HG02642 (cell line): ENCODE measurements at regions not wholly inside any gene's neighbourhood (a gene's known extent, or its start where the extent isn't known, plus 50 kb on each side); places are given as distances from the start of the nearest gene placed in this dataset.

ENCODE experiments used
- ATAC-seq: cut with Tn5 transposase; IDR thresholded peaks from one replicate; pipeline ENCODE4 v1.9.1; 2021; ENCODE audit warnings: mild to moderate bottlenecking; ENCODE audit not compliant: unreplicated experiment, poor library complexity

DNA sequence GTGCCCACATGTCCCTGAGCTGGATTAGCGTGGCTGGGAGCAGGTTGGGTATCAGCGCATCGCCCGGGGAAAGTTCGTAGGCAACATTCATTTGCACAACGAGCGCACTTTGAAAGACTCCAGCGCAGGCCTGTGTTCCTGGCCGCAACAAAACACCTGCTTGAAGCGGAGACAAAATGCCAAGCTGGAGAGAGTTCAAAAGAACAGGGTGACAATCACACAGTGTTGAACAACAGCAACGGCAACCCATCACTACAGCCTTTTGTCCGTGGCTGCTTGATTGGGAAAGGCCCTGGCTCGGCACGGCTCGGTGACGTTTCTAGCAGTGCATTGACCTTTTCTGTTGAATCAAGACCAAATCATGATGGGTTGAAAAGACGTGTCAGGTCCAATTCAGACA lies 336.3 kb downstream of the IRX1 start:
- ATAC-seq: no peak

DNA sequence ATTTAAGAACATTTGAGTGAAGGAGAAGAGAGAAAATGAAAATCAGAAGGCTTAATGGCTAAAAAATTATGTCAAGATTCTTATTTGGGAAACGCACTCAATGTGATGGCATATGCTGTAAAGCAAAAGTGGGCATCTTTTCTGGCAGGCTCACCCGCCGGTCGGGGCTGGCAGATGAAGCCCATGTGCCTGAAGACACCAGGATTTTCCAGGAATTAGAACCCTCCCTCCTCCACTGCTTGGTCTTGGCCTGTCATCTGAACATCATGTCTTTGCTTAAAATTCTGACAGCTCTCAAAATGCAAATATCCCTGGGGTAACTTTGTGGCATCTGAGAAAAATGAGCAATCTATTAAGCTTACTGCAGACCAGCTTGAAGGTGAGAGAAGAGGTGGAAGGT lies 337.9 kb downstream of the IRX1 start:
- ATAC-seq: no peak

DNA sequence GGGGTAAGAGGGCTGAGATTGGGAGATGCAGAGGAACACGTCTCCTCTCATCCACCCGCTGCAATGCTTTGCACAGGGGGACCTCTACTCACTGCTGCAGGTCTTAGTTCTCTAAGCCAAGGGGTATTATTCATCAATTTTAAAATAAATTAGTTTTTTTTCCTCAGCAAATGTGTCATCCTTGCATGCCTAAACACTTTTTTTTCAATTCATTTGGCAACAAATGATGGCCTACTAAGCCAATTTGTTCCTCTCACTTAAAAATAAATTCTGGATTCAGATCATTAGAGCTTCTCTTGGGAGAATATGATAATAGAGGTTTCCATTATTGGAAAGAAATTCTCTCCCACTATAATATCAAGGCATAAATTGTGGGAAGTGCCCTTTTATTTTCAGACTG lies 338.3 kb downstream of the IRX1 start:
- no peak for ATAC-seq

DNA sequence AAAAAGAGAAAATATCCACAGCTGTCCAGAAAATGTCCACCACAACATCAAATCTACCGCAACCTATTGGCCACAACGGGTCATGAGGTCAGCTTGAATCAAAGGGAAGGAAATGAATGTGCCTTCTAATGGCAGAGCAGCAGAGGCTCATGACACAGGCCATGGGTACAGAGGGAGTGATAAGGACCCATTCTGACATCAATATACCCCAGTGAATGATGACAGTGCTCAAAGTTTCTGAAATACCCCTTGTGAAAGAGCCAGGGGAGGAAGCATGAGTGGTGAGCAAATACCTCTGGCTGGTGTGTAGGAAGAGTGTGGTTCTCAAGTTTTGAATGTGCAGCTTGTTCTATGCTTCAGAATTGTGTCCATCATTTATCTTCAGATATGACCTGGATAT lies 348.2 kb downstream of the IRX1 start:
- no peak for ATAC-seq

DNA sequence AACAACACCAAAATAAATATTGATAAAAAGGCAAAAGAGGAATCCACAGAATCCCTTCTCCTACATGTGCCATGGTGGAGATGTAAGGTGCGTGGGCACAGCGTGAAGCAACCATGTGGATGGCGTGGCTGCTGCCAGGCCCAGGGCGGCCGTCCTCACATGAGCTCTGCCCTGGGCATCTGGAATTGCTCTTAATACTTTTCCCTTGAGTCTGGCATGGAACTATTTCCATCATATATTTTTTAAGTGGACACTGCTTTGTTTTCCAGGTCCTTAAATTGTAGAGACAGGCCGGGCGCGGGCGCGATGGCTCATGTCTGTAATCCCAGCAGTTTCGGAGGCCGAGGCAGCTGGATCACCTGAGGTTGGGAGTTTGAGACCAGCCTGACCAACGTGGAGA lies 349.3 kb downstream of the IRX1 start:
- ATAC-seq: no peak

DNA sequence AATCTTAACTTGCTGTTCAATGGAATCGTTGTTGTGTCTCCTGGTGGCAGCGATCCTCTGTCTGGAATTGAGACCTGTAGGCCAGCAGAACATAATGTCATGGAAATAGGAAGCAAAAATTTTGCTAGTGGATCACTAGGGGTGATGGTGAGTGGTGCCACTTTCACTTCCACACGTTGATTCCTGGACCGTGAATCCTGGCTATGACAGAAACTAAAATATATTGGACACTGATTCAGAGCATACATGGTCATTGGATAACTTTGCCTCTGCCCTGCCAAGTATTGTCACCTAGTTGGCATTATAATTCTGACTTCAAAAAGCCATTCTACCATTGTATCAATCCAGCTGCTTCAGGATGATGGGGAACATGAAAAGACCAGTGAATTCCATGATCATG lies 353.2 kb downstream of the IRX1 start:
- no peak for ATAC-seq

DNA sequence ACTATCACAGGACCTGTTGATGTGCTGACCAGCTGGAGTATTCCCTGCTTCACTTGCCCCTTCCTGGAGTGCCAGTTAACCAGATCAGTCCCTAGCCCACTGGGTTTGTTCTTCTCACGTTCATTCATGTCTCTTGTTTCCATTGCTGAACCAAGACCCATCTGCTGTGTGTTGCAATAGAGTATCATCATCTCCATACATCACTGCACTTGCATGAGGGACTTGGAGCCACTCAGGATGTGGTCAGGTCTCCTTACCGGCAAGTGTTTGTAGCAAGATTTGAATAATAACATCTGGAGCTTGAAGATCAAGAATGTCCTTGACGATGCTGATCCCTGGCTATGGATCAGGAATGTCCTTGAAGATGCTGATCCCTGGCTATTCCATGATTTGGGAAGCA lies 358.6 kb downstream of the IRX1 start:
- no peak for ATAC-seq

DNA sequence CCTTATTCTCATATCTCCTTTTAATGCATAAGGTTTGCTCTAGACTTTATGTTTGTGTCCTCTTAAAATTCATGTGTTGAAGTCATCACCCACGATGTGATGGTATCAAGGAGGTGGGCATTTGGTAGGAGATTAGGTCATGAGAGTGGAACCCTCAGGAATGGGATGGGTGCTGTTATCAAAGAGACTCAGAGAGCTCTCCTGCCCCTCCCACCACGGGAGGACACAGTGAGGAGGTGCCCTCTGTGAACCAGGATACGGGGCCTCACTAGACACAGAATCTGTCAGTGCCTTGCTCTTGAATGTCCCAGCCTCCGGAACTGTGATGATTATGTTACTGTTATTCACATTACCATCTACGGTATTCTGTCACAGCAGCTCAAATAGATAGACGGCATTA lies 359.0 kb downstream of the IRX1 start:
- ATAC-seq: no peak

DNA sequence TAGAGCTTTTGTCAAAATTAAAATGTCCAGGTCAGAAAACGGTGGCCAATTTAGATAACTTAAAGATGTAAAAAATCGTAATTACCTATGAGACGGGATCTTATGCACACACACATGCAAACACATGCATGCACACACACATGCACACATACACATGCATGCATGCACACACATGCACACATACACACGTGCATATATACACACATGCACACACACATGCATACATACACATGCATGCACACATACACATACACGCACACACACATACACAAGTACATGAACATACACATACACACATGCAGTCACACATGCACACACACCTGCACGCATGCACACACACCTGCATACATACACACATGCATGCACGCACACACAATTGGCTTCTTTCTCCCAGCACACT lies 362.0 kb downstream of the IRX1 start:
- ATAC-seq: no peak

DNA sequence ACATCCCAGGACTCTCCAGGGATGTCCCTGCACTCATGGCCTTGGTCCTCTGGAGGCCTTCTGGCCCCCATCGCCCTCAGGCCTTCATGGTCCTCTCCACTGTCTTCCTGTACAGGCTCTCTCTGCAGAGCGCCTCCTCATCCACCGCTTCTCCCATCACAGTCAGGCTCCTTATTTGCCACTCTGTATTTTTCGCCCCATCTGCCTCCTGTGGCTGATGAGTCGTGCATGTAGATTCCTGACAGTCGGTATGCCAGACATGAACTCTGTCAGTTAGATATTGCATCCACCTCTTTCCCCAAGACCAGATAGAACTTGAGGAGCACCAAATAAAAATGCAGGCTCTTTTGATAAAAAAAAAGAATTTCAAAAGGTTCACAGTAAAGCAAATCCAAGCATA lies 362.8 kb downstream of the IRX1 start:
- ATAC-seq: no peak

DNA sequence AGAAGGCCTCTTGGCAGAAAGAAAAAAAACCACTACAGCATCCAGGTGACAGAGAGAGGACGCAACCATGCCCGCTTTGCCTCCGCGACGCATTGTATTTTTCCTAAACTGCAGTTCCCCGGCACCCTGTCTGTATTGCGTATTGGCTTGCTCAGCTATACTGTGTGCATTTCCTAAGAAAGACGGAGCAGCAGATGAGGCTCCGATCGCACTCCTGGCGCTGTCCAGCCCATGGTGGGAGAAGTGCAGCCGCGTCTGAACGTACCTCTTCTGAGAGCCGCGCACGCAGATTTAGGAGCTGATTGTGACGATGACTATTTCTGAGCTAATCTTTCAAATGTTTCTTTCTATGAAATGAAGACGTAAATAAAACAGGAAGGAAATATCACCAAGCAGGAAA lies 366.5 kb downstream of the IRX1 start:
- ATAC-seq: no peak

DNA sequence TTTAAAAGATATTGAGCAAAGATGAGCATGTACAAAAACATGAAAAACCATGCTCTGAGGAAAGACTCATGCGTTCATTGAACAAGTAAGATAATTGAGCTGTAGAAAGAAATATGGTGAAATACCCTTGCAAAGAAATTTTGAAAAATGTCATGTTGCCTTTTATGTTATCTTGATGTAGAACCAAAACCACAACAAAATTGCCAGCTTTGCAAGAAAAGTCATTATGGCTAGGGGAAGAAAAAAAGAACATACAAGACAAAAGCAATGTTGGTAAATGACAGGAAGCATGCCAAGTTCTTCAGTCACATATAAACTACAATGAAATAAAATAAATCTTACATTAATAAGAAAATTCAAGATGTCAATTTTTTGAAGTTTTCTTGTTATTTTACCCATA lies 368.0 kb downstream of the IRX1 start:
- ATAC-seq: no peak

DNA sequence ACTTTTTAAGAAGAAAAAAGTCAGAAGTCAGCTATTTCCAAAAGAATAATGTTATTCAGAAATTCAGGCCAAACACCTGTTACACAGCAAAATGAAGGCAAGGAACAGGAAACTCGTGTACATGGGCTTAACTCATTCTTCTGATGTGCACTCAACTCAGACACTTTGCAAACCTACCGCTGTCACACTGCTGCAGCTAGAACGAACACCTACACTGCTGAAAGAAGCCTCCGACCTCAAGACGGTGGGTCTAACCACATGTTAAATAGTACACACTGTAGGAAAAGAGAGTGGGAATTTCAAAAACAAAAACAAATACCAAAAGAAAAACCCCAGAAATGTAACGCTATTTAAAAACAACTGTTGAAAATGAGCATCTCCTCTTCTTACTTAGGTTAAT lies 384.5 kb downstream of the IRX1 start:
- no peak for ATAC-seq

DNA sequence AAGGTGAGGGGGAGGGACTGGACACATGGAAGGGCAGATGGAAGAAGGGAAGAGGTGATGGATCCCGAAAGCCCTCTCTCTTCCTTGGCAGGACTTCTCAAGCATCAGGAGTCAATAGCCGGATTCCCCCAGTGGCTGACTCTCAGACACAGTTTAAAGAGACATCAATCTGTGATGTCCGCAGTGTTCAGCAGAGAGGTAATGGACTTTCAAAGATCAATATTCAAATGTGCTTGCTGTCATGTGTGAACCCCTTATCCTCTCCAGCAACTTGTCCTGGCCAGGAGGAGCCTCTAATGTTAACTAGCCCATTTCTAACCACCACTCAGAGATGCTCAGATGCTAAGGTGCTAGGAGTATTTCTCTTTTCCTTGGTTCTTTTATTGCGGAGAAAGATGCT lies 392.2 kb downstream of the IRX1 start:
- no peak for ATAC-seq

DNA sequence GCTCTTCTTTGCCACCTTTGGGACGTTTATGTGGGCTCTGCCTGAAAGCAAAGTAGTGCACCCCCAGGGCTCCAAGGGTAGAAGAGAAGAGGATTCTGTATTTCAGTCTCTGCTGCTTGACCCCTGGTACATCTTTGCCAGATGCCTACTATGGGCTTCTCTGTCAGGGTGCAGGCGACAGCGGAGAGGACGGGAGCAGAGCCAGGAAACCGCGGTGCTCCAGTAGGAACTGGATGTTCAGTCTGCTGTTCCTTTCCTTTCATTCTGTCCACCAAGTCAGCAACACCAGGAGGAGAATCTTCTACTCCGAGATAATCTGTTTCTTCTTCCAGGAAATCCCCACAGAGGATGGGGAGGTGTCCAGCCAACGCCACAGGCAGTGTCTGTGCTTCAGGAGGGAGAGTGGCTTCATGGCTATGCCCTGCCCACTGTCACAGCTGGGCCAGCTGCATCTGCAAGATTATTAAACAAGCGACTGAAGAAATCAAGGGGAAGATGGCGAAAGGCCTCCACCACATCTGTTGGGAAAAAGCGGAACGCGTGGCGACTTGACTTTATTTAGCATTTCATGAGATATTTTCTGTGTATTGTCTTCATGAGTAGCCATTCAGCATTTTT lies 398.3 kb downstream of the IRX1 start:
- ATAC-seq: no peak

DNA sequence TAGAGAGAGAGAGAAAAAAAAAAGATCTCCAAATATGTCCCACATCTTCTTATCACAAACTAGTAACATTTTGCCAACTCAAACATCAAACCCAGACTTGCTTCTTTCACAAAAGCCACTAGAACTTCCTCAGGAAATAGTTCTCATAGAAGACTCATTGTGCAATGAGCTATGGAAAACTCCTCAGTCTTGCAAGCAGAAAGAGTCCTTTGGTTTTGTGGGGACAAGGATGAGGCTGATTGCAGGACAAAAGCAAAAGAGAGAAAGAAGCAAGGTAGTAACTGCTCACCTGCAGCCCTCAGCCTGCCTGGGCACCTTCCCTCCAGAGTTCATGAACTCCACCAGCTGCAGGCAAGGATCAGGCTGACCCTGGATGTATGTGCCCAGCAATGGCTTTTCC lies 399.0 kb downstream of the IRX1 start:
- ATAC-seq: no peak

DNA sequence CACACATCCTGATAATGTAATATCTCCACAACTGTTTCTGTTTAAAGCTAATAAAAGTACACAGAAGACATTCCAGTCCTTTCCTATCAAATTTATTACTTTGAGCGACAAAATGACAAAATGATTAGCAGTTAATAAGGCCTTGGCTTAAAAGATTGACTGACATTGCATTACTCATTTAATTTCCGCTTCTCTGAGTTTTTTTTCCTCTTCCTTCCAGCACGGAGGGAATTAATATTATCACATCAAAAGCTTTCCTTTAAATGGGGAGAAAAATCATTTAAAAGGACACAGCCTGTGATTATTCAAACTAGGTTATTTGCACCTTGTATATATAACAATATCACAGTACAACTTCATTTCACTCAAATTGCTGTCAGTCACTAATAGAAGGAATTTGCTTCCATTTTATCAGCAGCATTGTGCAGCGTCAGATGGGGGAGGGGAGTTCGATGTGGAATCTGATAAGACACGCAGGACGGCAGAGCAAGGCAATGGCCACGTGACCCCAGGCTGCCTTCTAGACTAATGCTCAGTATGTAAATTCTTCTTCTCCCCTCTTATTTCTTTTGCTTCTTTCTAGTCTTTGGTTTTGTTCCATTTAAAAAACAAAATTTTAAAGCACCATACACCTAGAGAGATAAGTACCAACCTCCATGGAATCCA lies 400.5 kb downstream of the IRX1 start:
- ATAC-seq: no peak

DNA sequence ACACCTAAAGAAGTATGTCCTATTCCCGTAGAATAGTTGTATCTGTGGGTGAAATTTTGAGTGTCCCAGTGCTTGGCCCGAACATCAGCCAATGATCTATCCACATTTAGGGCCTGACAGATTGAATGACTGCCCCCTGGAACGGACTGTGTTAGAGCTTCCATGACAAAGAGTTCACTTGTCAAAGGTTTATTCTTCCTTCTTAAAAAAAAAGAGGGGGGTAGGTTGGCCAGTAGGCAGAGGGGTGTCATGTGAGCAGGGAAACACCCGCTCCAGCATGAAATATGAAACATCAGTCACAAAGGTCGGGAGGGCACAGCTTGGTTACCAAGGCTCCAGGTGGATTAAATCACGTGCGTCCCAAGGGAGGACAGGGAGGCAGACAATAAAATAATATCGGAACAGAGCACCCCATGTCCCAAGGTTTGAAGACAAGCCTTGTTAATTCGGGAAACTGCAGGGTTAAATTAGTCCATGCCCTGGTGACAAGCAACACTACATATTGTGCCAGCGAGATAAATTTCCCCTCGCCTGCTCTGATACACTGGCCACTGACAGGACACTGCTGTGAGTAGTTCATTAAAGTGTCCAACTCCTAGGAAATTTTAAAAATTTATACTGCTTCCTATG lies 401.2 kb downstream of the IRX1 start:
- no peak for ATAC-seq

DNA sequence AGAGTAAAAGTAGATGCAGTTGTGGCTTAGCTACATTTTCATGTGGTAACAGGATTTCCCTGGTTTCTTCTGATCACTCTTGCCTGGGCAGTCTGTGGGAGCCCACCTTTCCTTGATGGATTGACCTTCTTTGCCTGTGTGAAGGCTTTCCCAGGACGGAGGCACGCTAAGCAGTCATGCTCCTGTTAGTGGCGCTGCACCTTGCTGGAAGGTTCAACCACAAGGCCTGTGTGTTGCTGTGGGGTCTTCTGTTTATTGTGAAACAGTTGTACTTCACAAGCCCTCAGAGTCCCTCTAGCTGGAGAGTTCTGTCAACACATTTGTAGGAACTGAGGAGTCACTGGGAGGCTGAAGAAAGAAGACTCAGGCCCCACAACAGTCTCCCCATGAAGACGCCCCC lies 402.0 kb downstream of the IRX1 start:
- ATAC-seq: no peak

DNA sequence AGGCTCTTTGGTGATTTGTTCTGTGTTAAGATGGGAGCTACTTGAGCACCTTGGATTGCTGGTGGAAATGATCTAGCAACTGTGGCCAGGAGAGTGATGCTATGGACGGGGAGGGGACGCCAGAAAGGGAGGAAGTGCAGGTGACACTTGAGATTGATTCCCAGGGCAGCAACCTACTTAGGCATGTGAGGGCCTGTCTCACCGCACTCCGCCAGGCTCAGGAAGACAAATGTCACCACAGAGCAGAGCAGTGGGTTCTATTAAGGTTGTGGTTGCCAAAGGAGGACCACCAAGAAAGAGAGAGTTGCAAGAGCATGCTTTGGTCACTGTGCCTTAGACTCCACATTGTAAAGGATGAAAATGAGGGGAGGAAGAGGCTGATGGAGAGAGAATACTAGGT lies 404.3 kb downstream of the IRX1 start:
- ATAC-seq: no peak

DNA sequence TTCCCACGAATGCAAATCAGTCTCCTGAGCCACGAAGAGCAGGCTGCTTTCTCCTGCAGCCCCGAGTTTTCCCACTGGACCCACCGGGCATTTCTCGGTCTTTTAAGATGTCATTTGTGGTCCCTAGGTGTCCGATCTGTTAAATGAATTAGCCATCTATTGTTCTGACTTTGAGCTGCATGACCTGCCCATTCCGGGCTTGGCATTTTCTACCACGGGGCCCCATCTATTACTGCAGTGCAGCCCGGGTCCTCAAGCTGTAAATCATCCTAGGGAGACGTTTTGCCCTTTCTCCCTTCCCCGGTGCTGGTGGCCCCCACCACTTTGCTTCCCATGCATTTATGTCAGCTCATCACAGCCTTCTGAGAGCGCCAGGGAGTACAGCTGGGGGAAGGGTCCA lies 405.4 kb downstream of the IRX1 start:
- no peak for ATAC-seq
